ENCODE measurements at regions not wholly inside any gene's neighbourhood (a gene's known extent, or its start where the extent isn't known, plus 50 kb on each side); places are given as distances from the start of the nearest gene placed in this dataset.

DNA sequence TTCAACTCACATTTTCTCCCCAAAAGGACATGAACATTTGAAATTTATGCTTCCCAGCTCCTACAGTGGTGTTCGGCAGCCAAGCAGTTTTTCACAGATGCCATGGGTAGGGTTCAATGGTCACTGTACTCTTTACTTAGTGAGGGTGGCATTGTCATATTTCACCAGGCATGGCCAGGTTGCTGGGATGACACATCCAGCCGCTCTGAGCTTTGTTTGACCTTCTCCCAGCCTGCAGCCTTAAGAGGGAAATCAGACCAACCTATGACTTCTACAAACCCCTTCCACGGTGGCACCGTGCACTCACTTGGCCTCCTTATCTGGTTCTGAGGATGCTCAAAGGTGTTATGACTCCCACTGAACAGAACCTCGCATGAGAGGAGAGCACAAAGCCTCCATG, 108.4 kb upstream of the SH3BP4 start:
- TF ChIP-seq, protein P1, sequence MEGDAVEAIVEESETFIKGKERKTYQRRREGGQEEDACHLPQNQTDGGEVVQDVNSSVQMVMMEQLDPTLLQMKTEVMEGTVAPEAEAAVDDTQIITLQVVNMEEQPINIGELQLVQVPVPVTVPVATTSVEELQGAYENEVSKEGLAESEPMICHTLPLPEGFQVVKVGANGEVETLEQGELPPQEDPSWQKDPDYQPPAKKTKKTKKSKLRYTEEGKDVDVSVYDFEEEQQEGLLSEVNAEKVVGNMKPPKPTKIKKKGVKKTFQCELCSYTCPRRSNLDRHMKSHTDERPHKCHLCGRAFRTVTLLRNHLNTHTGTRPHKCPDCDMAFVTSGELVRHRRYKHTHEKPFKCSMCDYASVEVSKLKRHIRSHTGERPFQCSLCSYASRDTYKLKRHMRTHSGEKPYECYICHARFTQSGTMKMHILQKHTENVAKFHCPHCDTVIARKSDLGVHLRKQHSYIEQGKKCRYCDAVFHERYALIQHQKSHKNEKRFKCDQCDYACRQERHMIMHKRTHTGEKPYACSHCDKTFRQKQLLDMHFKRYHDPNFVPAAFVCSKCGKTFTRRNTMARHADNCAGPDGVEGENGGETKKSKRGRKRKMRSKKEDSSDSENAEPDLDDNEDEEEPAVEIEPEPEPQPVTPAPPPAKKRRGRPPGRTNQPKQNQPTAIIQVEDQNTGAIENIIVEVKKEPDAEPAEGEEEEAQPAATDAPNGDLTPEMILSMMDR (IDR thresholded peaks at IDR 0.05; ENCODE audit: insufficient read depth, low read length, poor library complexity, severe bottlenecking) = no peak
- no peaks in the 10 kb centered on the region for H3K27me3 ChIP-seq (ENCODE audit: control insufficient read depth, insufficient read depth, low read length)
- no peak overlapping the region for H3K4me3 ChIP-seq (ENCODE audit: low read depth, low read length)
- no peak for DNase-seq (ENCODE audit: low read depth)
- H3K36me3 ChIP-seq (ENCODE audit: control insufficient read depth, insufficient read depth, low read length) = no peaks in the 10 kb centered on the region

DNA sequence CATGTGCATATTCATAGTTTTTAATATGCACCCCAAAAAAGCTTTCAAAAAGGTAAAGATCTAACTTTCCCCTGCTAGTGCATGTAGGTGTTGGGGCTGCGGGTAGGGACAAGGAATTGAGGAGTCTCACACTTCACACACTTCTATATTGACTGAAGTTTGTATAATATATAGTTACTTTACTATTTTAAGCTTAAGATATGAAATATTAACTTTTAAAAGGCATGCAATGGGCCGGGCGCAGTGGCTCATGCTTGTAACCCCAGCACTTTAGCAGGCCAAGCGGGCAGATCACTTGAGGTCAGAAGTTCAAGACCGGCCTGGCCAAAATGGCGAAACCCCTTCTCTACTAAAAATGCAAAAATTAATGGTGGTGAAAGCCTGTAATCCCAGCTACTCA, 109.1 kb upstream of the SH3BP4 start:
- H3K27me3 ChIP-seq (ENCODE audit: control insufficient read depth, insufficient read depth, low read length) = no peaks in the 10 kb centered on the region
- DNase-seq (ENCODE audit: low read depth) = no peak
- TF ChIP-seq, protein P1 (IDR thresholded peaks at IDR 0.05; ENCODE audit: insufficient read depth, low read length, poor library complexity, severe bottlenecking) = no peak
- no peaks in the 10 kb centered on the region for H3K36me3 ChIP-seq (ENCODE audit: control insufficient read depth, insufficient read depth, low read length)
- no peak overlapping the region for H3K4me3 ChIP-seq (ENCODE audit: low read depth, low read length)

DNA sequence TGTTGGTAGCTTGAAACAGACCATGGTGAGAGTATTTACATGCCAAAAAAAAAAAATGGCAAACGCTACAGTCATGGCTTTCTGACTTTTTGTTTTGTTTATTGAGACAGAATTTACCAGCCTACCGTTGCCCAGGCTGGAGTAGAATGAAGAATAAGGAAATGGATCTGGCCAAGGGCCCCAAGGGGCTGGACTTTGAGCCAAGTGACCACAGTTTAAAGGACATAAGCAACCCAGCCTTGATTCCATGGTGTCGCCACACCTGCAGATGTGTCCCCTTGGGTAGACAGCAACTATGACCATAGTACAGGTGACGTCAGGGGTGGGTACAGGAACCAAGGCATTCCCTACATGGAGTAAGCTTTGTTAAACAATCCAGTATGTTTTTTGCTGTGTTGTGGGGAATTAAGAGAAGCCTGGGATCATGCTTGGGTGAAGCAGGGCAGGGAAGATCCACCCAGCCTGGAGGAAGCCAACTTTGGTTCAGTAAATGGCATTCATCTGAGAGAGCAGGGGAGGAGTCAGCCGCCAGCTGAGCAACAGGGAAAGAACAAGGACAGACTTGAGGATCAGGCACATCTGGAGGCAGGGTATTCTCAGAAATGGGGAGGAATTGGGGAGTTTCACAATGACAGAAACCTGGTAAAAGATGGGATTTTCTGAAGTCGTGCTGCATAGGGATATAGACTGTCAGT, 110.3 kb upstream of the SH3BP4 start:
- H3K27me3 ChIP-seq (ENCODE audit: control insufficient read depth, insufficient read depth, low read length) = no peaks in the 10 kb centered on the region
- no peak overlapping the region for H3K4me3 ChIP-seq (ENCODE audit: low read depth, low read length)
- H3K36me3 ChIP-seq (ENCODE audit: control insufficient read depth, insufficient read depth, low read length) = no peaks in the 10 kb centered on the region
- no peak for DNase-seq (ENCODE audit: low read depth)
- TF ChIP-seq, protein P1 (IDR thresholded peaks at IDR 0.05; ENCODE audit: insufficient read depth, low read length, poor library complexity, severe bottlenecking) = no peak

DNA sequence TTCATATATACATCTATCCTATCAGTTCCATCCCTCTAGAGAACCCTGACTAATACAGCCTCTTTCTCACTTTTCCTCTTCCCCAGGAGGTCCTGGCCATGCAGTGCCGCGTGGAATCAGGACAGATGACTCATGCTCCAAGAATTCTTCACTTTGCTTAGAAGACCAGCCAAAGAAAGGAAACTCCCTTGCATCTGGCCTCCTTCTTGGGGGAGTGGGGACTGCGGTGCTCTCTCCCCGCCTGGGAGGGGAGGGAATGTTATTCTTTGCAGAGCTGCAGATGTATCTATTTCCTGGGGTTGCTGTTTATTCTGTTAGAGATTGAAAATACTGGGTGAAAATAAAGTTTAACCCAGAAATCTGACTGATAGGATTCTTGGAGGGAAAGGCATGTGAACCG, 111.5 kb upstream of the SH3BP4 start:
- Histone ChIP-seq H3K4me3 (ENCODE audit: low read depth, low read length) (no peak overlapping the region), H3K36me3 (ENCODE audit: control insufficient read depth, insufficient read depth, low read length) (no peaks in the 10 kb centered on the region), H3K27me3 (ENCODE audit: control insufficient read depth, insufficient read depth, low read length) (no peaks in the 10 kb centered on the region)
- TF ChIP-seq, protein P1 (IDR thresholded peaks at IDR 0.05; ENCODE audit: insufficient read depth, low read length, poor library complexity, severe bottlenecking) = no peak
- peak; percentile 97 for DNase-seq (ENCODE audit: low read depth)

DNA sequence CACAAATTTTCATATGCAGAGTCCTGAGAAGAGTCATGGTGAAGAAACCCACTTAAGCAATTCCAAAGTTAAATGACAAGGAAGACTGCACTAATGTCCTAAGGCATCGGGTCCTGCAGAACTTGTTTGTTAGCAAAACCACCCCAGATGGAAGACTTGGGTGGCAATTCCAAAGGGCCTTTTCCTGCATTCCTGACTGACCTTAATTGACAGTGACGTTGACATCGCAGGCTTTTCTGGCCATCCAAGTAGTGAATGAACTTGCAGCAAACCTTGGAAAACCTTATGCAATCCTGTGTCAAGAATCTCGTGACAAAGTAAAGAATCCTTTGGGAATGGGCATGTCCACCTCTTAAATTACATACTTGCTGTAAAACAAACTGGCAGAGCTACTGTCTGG, 112.5 kb upstream of the SH3BP4 start:
- TF ChIP-seq, protein P1 (IDR thresholded peaks at IDR 0.05; ENCODE audit: insufficient read depth, low read length, poor library complexity, severe bottlenecking) = no peak
- no peak for DNase-seq (ENCODE audit: low read depth)
- Histone ChIP-seq H3K4me3 (ENCODE audit: low read depth, low read length) (no peak overlapping the region), H3K27me3 (ENCODE audit: control insufficient read depth, insufficient read depth, low read length) (no peaks in the 10 kb centered on the region), H3K36me3 (ENCODE audit: control insufficient read depth, insufficient read depth, low read length) (no peaks in the 10 kb centered on the region)

DNA sequence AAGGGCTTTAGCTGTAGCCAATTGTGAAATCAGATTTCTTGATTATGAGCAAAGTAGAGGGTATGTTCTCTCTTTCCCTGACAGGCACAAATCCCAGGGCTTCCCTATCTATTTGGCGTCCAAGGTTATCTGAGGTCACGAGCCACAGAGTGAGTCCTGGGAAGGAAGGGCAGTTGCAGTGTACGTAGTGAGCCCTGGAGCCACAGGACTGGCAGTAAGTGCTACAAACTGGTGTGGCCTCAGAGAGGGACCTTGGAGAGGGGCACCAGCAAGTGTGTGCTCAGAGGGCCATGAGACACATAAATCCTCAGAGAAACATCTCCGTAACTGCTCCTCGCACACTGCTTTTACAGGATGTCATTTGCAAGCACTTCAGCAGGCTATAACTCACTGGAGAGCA, 115.5 kb upstream of the SH3BP4 start:
- H3K4me3 ChIP-seq (ENCODE audit: low read depth, low read length) = no peak overlapping the region
- no peaks in the 10 kb centered on the region for H3K27me3 ChIP-seq (ENCODE audit: control insufficient read depth, insufficient read depth, low read length)
- no peak for DNase-seq (ENCODE audit: low read depth)
- TF ChIP-seq, protein P1 (IDR thresholded peaks at IDR 0.05; ENCODE audit: insufficient read depth, low read length, poor library complexity, severe bottlenecking) = no peak
- no peaks in the 10 kb centered on the region for H3K36me3 ChIP-seq (ENCODE audit: control insufficient read depth, insufficient read depth, low read length)
